H9 (cell line): ENCODE measurements at regions not wholly inside any gene's neighbourhood (a gene's known extent, or its start where the extent isn't known, plus 50 kb on each side); places are given as distances from the start of the nearest gene placed in this dataset.
A peak's percentile ranks its signal among the peaks of the same experiment; 100 is the strongest.

ENCODE experiments used
- DNase-seq: peaks from one replicate; pipeline ENCODE4 v3.0.0-alpha.2; 2017
- H2AFZ ChIP-seq: one replicate; pipeline ENCODE4 v1.6.1; 2013; ENCODE audit warnings: mild to moderate bottlenecking, low read length, control low read depth, moderate library complexity
- H2AK5ac ChIP-seq: 2 replicates; pipeline ENCODE4 v1.6.1; 2013; ENCODE audit warnings: low read length, control low read depth, mixed read lengths; ENCODE audit not compliant: insufficient read length
- H2BK120ac ChIP-seq: one replicate; pipeline ENCODE4 v1.6.1; 2013; ENCODE audit warnings: low read depth, mild to moderate bottlenecking, low read length, control low read depth, inconsistent platforms; ENCODE audit not compliant: poor library complexity, severe bottlenecking
- H2BK12ac ChIP-seq: 2 replicates; pipeline ENCODE4 v1.6.1; 2013; ENCODE audit warnings: low read length, control low read depth, mixed read lengths, low read depth; ENCODE audit not compliant: insufficient read length
- H2BK15ac ChIP-seq: 2 replicates; pipeline ENCODE4 v1.6.1; 2013; ENCODE audit warnings: low read depth, low read length, control low read depth
- H2BK20ac ChIP-seq: one replicate; pipeline ENCODE4 v1.6.1; 2013; ENCODE audit warnings: low read depth, mild to moderate bottlenecking, low read length, control low read depth, inconsistent platforms; ENCODE audit not compliant: poor library complexity, severe bottlenecking
- H2BK5ac ChIP-seq: 2 replicates; pipeline ENCODE4 v1.6.1; 2013; ENCODE audit warnings: low read length, control low read depth, mixed read lengths; ENCODE audit not compliant: insufficient read length
- H3K14ac ChIP-seq: 2 replicates; pipeline ENCODE4 v1.6.1; 2013; ENCODE audit warnings: low read length, control low read depth; ENCODE audit not compliant: insufficient read depth
- H3K18ac ChIP-seq: 2 replicates; pipeline ENCODE4 v1.6.1; 2013; ENCODE audit warnings: low read depth, mild to moderate bottlenecking, mixed read lengths, low read length, control low read depth; ENCODE audit not compliant: insufficient read length
- H3K23ac ChIP-seq: 2 replicates; pipeline ENCODE4 v1.6.1; 2013; ENCODE audit warnings: low read length, control low read depth, mixed read lengths, low read depth; ENCODE audit not compliant: insufficient read length
- H3K23me2 ChIP-seq: 2 replicates; pipeline ENCODE4 v1.6.1; 2013; ENCODE audit warnings: low read depth, mild to moderate bottlenecking, mixed read lengths, low read length, control low read depth; ENCODE audit not compliant: insufficient read length, poor library complexity, severe bottlenecking
- H3K27ac ChIP-seq: 2 replicates; pipeline ENCODE4 v1.5.1; 2013; ENCODE audit warnings: low read length, control low read depth, mixed read lengths, low read depth; ENCODE audit not compliant: insufficient read length
- H3K27me3 ChIP-seq: 2 replicates; pipeline ENCODE4 v1.6.1; 2013; ENCODE audit warnings: low read length, control low read depth, inconsistent platforms; ENCODE audit not compliant: insufficient read depth
- H3K4ac ChIP-seq: 2 replicates; pipeline ENCODE4 v1.6.1; 2013; ENCODE audit warnings: low read depth, mild to moderate bottlenecking, control low read depth, inconsistent platforms, low read length, moderate library complexity
- H3K4me1 ChIP-seq: 2 replicates; pipeline ENCODE4 v1.6.1; 2013; ENCODE audit warnings: low read length, control low read depth, inconsistent platforms; ENCODE audit not compliant: insufficient read depth
- H3K4me2 ChIP-seq: 2 replicates; pipeline ENCODE4 v1.6.1; 2013; ENCODE audit warnings: low read length, control low read depth, mixed read lengths; ENCODE audit not compliant: insufficient read length, insufficient read depth
- H3K56ac ChIP-seq: 2 replicates; pipeline ENCODE4 v1.6.1; 2013; ENCODE audit warnings: low read depth, mild to moderate bottlenecking, mixed read lengths, low read length, control low read depth; ENCODE audit not compliant: insufficient read length
- H3K79me1 ChIP-seq: 2 replicates; pipeline ENCODE4 v1.6.1; 2013; ENCODE audit warnings: low read depth, mild to moderate bottlenecking, moderate library complexity, low read length, control low read depth, inconsistent platforms; ENCODE audit not compliant: insufficient read depth, poor library complexity, severe bottlenecking
- H3K79me2 ChIP-seq: 2 replicates; pipeline ENCODE4 v1.6.1; 2013; ENCODE audit warnings: low read length, control low read depth, inconsistent platforms; ENCODE audit not compliant: insufficient read depth
- H3K9ac ChIP-seq: 2 replicates; pipeline ENCODE4 v1.6.1; 2013; ENCODE audit warnings: low read length, control low read depth, mixed read lengths; ENCODE audit not compliant: insufficient read length; ENCODE audit errors: extremely low read depth
- H3K9me3 ChIP-seq: one replicate; pipeline ENCODE4 v1.6.1; 2013; ENCODE audit warnings: low read depth, low read length, inconsistent platforms; ENCODE audit not compliant: control insufficient read depth
- H3T11ph ChIP-seq: one replicate; pipeline ENCODE4 v1.6.1; 2013; ENCODE audit warnings: mild to moderate bottlenecking, low read length, control low read depth, inconsistent platforms
- H4K20me1 ChIP-seq: one replicate; pipeline ENCODE4 v1.6.1; 2013; ENCODE audit not compliant: control insufficient read depth, insufficient read length, insufficient read depth
- H4K5ac ChIP-seq: 2 replicates; pipeline ENCODE4 v1.6.1; 2013; ENCODE audit warnings: low read depth, mild to moderate bottlenecking, mixed read lengths, low read length, control low read depth; ENCODE audit not compliant: insufficient read length
- H4K8ac ChIP-seq: replicated peaks from 2 replicates; pipeline ENCODE4 v1.6.1; 2013; ENCODE audit warnings: low read length, control low read depth, mixed read lengths, low read depth; ENCODE audit not compliant: insufficient read length
- H4K91ac ChIP-seq: 2 replicates; pipeline ENCODE4 v1.6.1; 2013; ENCODE audit warnings: low read depth, mild to moderate bottlenecking, moderate library complexity, mixed read lengths, low read length, control low read depth; ENCODE audit not compliant: insufficient read length
- H3K27ac Mint-ChIP-seq, 3 experiments: 2 replicates in 2 of 3; 3 replicates in 1 of 3; pipeline ENCODE4 v1.8.0; 2020 to 2021; ENCODE audit warnings: mixed read lengths in 3 of 3, mild to moderate bottlenecking in 1 of 3, moderate library complexity in 1 of 3
- H3K27me3 Mint-ChIP-seq: 2 replicates; pipeline ENCODE4 v1.8.0; 2021; ENCODE audit warnings: low read depth, mild to moderate bottlenecking, moderate library complexity, mixed read lengths
- H3K36me3 Mint-ChIP-seq, 3 experiments: 2 replicates in 2 of 3; 3 replicates in 1 of 3; pipeline ENCODE4 v1.8.0; 2020 to 2021; ENCODE audit warnings: low read depth in 3 of 3, mixed read lengths in 3 of 3; ENCODE audit not compliant: insufficient read depth in 1 of 3
- H3K4me1 Mint-ChIP-seq, 2 experiments: 2 replicates each; pipeline ENCODE4 v1.8.0; 2020; ENCODE audit warnings: mixed read lengths in 2 of 2
- H3K4me3 Mint-ChIP-seq, 2 experiments: 2 replicates in 1 of 2; 3 replicates in 1 of 2; pipeline ENCODE4 v1.8.0; 2020 to 2021; ENCODE audit warnings: mild to moderate bottlenecking in 2 of 2, mixed read lengths in 2 of 2, moderate library complexity in 1 of 2
- H3K9me3 Mint-ChIP-seq, 2 experiments: 2 replicates in 1 of 2; 3 replicates in 1 of 2; pipeline ENCODE4 v1.8.0; 2020; ENCODE audit warnings: mild to moderate bottlenecking in 2 of 2, mixed read lengths in 2 of 2, moderate library complexity in 1 of 2
- whole genome bisulfite sequencing: extraction: QIAGEN DNeasy Blood & Tissue Kit; methylation state at CpG from one replicate; pipeline ENCODE4 v1.1.7; 2013; ENCODE audit warnings: missing lambda C conversion rate, low lambda C conversion rate, mixed read lengths; ENCODE audit not compliant: insufficient read length; ENCODE audit errors: extremely low coverage; 5-methylcytosine and 5-hydroxymethylcytosine counted together
- TF ChIP-seq, protein P1 (sequence below): fragments of 200-600 bp; sonication (generic); conservative IDR thresholded peaks from 3 replicates; pipeline ENCODE4 v1.8.0; 2021; ENCODE audit warnings: antibody characterized with exemption, mild to moderate bottlenecking

DNA sequence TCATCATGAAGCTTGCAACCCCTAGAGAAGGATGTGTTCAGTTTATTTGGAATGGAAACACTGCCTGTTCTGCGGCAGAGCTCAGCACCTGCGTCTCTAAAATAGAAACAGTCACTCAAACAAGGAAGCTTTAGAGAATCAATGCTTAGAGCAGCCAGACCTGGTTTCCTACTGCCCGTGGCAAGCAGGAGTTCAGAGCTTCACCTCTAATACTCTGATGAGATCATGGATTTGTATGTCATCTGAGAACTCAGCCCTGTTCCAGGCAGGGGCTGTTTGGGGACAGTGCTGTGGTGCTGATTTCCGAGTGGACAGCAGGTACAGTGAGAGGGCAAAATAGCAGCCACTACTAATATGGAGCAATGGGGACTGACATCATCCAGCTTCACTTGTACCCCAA lies 236.0 kb upstream of the IRX1 start:
- no peak overlapping the region for H2BK20ac ChIP-seq
- H3K4me1 ChIP-seq: no peaks in the 10 kb centered on the region; the same call in 1 of the 2 replicates
- H3K9ac ChIP-seq: no peak overlapping the region
- H3K23me2 ChIP-seq: no peaks in the 10 kb centered on the region
- H3T11ph ChIP-seq: no peak overlapping the region
- Mint-ChIP-seq H3K27ac (no peak overlapping the region), H3K4me1 (peaks cover 9% of the 10 kb centered on the region in 2 experiments), H3K4me3 (no peak overlapping the region), H3K27me3 (peaks cover 7% of the 10 kb centered on the region), H3K9me3 (peaks cover 5 to 7% of the 10 kb centered on the region in 2 experiments; a peak in 3 of 5 replicates), H3K36me3 (peaks cover 0 to 2% (median 0%) of the 10 kb centered on the region in 3 experiments; a peak in 1 of 7 replicates)
- no peak overlapping the region for H3K4me2 ChIP-seq
- H4K91ac ChIP-seq: no peak overlapping the region
- no peak overlapping the region for H2BK12ac ChIP-seq
- H4K8ac ChIP-seq: no peak overlapping the region
- no peaks in the 10 kb centered on the region for H3K79me2 ChIP-seq
- no CpG with 5 or more reads among the region's 4 CpGs for WGBS
- no peak overlapping the region for H4K5ac ChIP-seq
- no peaks in the 10 kb centered on the region for H3K27me3 ChIP-seq
- no peak overlapping the region for H2AFZ ChIP-seq
- H4K20me1 ChIP-seq: no peaks in the 10 kb centered on the region
- H3K23ac ChIP-seq: no peak overlapping the region
- H3K79me1 ChIP-seq: no peaks in the 10 kb centered on the region
- no peak overlapping the region for H3K18ac ChIP-seq
- H2AK5ac ChIP-seq: no peak overlapping the region
- H2BK15ac ChIP-seq: no peak overlapping the region
- no peak overlapping the region for H2BK5ac ChIP-seq
- no peaks in the 10 kb centered on the region for H3K9me3 ChIP-seq
- H2BK120ac ChIP-seq: no peak overlapping the region
- no peak overlapping the region for H3K56ac ChIP-seq
- H3K27ac ChIP-seq: no peak overlapping the region
- H3K4ac ChIP-seq: no peak overlapping the region
- DNase-seq: peak; percentile 11
- TF ChIP-seq, protein P1, sequence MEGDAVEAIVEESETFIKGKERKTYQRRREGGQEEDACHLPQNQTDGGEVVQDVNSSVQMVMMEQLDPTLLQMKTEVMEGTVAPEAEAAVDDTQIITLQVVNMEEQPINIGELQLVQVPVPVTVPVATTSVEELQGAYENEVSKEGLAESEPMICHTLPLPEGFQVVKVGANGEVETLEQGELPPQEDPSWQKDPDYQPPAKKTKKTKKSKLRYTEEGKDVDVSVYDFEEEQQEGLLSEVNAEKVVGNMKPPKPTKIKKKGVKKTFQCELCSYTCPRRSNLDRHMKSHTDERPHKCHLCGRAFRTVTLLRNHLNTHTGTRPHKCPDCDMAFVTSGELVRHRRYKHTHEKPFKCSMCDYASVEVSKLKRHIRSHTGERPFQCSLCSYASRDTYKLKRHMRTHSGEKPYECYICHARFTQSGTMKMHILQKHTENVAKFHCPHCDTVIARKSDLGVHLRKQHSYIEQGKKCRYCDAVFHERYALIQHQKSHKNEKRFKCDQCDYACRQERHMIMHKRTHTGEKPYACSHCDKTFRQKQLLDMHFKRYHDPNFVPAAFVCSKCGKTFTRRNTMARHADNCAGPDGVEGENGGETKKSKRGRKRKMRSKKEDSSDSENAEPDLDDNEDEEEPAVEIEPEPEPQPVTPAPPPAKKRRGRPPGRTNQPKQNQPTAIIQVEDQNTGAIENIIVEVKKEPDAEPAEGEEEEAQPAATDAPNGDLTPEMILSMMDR: no peak
- no peak overlapping the region for H3K14ac ChIP-seq
